Osteoblast (primary cell): ENCODE measurements at regions not wholly inside any gene's neighbourhood (a gene's known extent, or its start where the extent isn't known, plus 50 kb on each side); places are given as distances from the start of the nearest gene placed in this dataset.
"Not testable (repeated sequence)": the region's sequence is repeated elsewhere in the genome, so short reads cannot be mapped to it uniquely, and the experiment has no call there.

Experiments
- DNase-seq: peaks from one replicate; pipeline ENCODE4 v3.0.0; 2011; ENCODE audit warnings: low spot score, mixed read lengths; ENCODE audit not compliant: insufficient read length; ENCODE audit errors: missing footprints
- H2AFZ ChIP-seq: 2 replicates; pipeline ENCODE4 v1.6.0; 2011; ENCODE audit warnings: mild to moderate bottlenecking, low read length
- H3K27ac ChIP-seq: 2 replicates; pipeline ENCODE4 v1.5.1; 2011; ENCODE audit warnings: mild to moderate bottlenecking, low read depth, low read length, moderate library complexity
- H3K27me3 ChIP-seq: 2 replicates; pipeline ENCODE4 v1.6.0; 2012; ENCODE audit warnings: mild to moderate bottlenecking, control low read depth, inconsistent platforms, low read length, moderate library complexity; ENCODE audit not compliant: insufficient read depth
- H3K36me3 ChIP-seq: 2 replicates; pipeline ENCODE4 v1.5.1; 2011; ENCODE audit warnings: mild to moderate bottlenecking, low read length, control low read depth, moderate library complexity; ENCODE audit not compliant: insufficient read depth
- H3K4me1 ChIP-seq: 2 replicates; pipeline ENCODE4 v1.5.1; 2011; ENCODE audit warnings: mild to moderate bottlenecking, low read length, control low read depth, moderate library complexity; ENCODE audit not compliant: insufficient read depth
- H3K4me2 ChIP-seq: 2 replicates; pipeline ENCODE4 v1.6.0; 2011; ENCODE audit warnings: mild to moderate bottlenecking, low read length; ENCODE audit not compliant: insufficient read depth
- H3K4me3 ChIP-seq: fragments of 200-600 bp; sonication (generic); 3 replicates; pipeline ENCODE4 v1.5.1; 2012; ENCODE audit warnings: mild to moderate bottlenecking, low read length, inconsistent platforms; ENCODE audit not compliant: insufficient read depth
- H3K79me2 ChIP-seq: 2 replicates; pipeline ENCODE4 v1.6.0; 2012; ENCODE audit warnings: mild to moderate bottlenecking, low read length, control low read depth, inconsistent platforms; ENCODE audit not compliant: insufficient read depth
- H3K9me3 ChIP-seq: 2 replicates; pipeline ENCODE4 v1.5.1; 2011; ENCODE audit warnings: low read depth, low read length, control low read depth
- H4K20me1 ChIP-seq: 2 replicates; pipeline ENCODE4 v1.6.0; 2012; ENCODE audit warnings: mild to moderate bottlenecking, low read length, control low read depth; ENCODE audit not compliant: insufficient read depth
- CTCF ChIP-seq: IDR thresholded peaks from 2 replicates; pipeline ENCODE4 v1.5.1; 2011; ENCODE audit warnings: mild to moderate bottlenecking, low read depth, low read length, moderate library complexity; ENCODE audit errors: extremely low read depth

- no peak for DNase-seq
- Histone ChIP-seq H3K27ac (peak overlapping the region; percentile 66), H3K4me3 (no peak overlapping the region), H3K79me2 (no peaks in the 10 kb centered on the region), H3K36me3 (no peaks in the 10 kb centered on the region), H3K27me3 (no peaks in the 10 kb centered on the region), H3K4me1 (peaks cover 63% of the 10 kb centered on the region), H3K4me2 (peak overlapping the region; percentile 55), H4K20me1 (no peaks in the 10 kb centered on the region), H3K9me3 (no peaks in the 10 kb centered on the region), H2AFZ (peak overlapping the region; percentile 48)
- no peak for TF ChIP-seq CTCF
These were observed 259.9 kb downstream of the GJA1 start for GRCh38 chr6:121695329-121695728.

GRCh38 chr6:121697921-121698320 is 262.5 kb downstream of the GJA1 start:
- Histone ChIP-seq H3K36me3 (no peaks in the 10 kb centered on the region), H4K20me1 (no peaks in the 10 kb centered on the region), H3K4me2 (no peak overlapping the region), H3K4me1 (peaks cover 50% of the 10 kb centered on the region), H3K27me3 (no peaks in the 10 kb centered on the region), H3K27ac (no peak overlapping the region), H3K79me2 (no peaks in the 10 kb centered on the region), H3K4me3 (no peak overlapping the region), H3K9me3 (no peaks in the 10 kb centered on the region), H2AFZ (no peak overlapping the region)
- DNase-seq = no peak
- TF ChIP-seq CTCF = no peak

DNA sequence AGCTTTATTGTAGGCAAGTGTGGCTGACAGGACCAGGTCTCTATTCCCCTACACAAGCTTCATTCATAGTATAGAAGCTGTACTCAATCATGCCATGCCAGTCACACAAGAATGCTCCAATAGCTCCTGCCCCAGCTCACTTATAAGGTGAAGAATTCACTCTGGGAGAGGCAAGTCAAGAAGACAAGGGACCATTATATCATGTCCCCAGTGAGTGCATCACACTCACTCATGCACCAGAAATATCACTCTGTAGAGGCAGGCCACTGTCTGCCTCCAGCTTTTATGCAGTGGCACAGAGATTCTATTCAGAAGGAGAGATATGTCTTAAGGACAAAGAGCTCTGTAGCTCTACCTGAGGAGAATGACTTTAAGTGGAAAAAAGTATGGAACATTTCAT is 263.2 kb downstream of the GJA1 start:
- Histone ChIP-seq H3K4me1 (peaks cover 49% of the 10 kb centered on the region), H3K4me3 (no peak overlapping the region), H3K36me3 (no peaks in the 10 kb centered on the region), H3K79me2 (no peaks in the 10 kb centered on the region), H3K4me2 (no peak overlapping the region), H4K20me1 (no peaks in the 10 kb centered on the region), H2AFZ (no peak overlapping the region), H3K9me3 (no peaks in the 10 kb centered on the region), H3K27me3 (no peaks in the 10 kb centered on the region), H3K27ac (no peak overlapping the region)
- TF ChIP-seq CTCF = no peak
- DNase-seq = no peak

GRCh38 chr6:121703129-121703528 is 267.7 kb downstream of the GJA1 start:
- H3K4me2 ChIP-seq, H3K79me2 ChIP-seq, H3K36me3 ChIP-seq, H3K4me3 ChIP-seq, H3K27ac ChIP-seq, H3K27me3 ChIP-seq, DNase-seq, H2AFZ ChIP-seq, H3K9me3 ChIP-seq, H4K20me1 ChIP-seq: not testable (repeated sequence)
- peaks cover 20% of the 10 kb centered on the region for H3K4me1 ChIP-seq
